Astrocyte (in vitro differentiated cells and primary cell): ENCODE measurements at regions not wholly inside any gene's neighbourhood (a gene's known extent, or its start where the extent isn't known, plus 50 kb on each side); places are given as distances from the start of the nearest gene placed in this dataset.

ENCODE experiments used
- DNase-seq: peaks from one replicate; pipeline ENCODE4 v3.0.0-alpha.2; 2010; ENCODE audit warnings: low read depth
- FAIRE-seq: peaks from 2 replicates; lab custom pipeline; 2011; peaks lifted over from hg19 to GRCh38; lab: Jason Lieb, UNC
- H2AFZ ChIP-seq: 2 replicates; pipeline ENCODE4 v1.6.0; 2012; ENCODE audit warnings: low read depth, low read length, inconsistent platforms
- H3K27ac ChIP-seq: 2 replicates; pipeline ENCODE4 v1.5.1; 2011; ENCODE audit warnings: low read depth, low read length, inconsistent platforms
- H3K27me3 ChIP-seq: 2 replicates; pipeline ENCODE4 v1.6.0; 2011; ENCODE audit warnings: low read length, inconsistent platforms; ENCODE audit not compliant: insufficient read depth
- H3K36me3 ChIP-seq: 2 replicates; pipeline ENCODE4 v1.5.1; 2011; ENCODE audit warnings: low read length, inconsistent platforms; ENCODE audit not compliant: insufficient read depth
- H3K4me1 ChIP-seq: 2 replicates; pipeline ENCODE4 v1.5.1; 2011; ENCODE audit warnings: low read length, inconsistent platforms; ENCODE audit not compliant: insufficient read depth
- H3K4me2 ChIP-seq: 2 replicates; pipeline ENCODE4 v1.6.0; 2012; ENCODE audit warnings: low read length, inconsistent platforms
- H3K4me3 ChIP-seq: 2 replicates; pipeline ENCODE4 v1.5.1; 2011; ENCODE audit warnings: low read depth, mild to moderate bottlenecking, low read length, inconsistent platforms; ENCODE audit not compliant: insufficient read depth
- H3K79me2 ChIP-seq: 2 replicates; pipeline ENCODE4 v1.6.0; 2012; ENCODE audit warnings: mild to moderate bottlenecking, low read length, inconsistent platforms; ENCODE audit not compliant: insufficient read depth
- H3K9ac ChIP-seq: 2 replicates; pipeline ENCODE4 v1.6.0; 2012; ENCODE audit warnings: mild to moderate bottlenecking, low read length, inconsistent platforms
- H3K9me3 ChIP-seq: 2 replicates; pipeline ENCODE4 v1.5.1; 2012; ENCODE audit warnings: low read depth, mild to moderate bottlenecking, low read length, inconsistent platforms; ENCODE audit not compliant: insufficient read depth
- H4K20me1 ChIP-seq: 2 replicates; pipeline ENCODE4 v1.6.0; 2012; ENCODE audit warnings: low read length, inconsistent platforms; ENCODE audit not compliant: insufficient read depth
- H3K27ac Mint-ChIP-seq: one replicate; pipeline ENCODE4 v1.8.0; 2021; ENCODE audit warnings: mild to moderate bottlenecking, mixed read lengths; ENCODE audit not compliant: unreplicated experiment
- H3K27me3 Mint-ChIP-seq: one replicate; pipeline ENCODE4 v1.8.0; 2021; ENCODE audit warnings: low read depth, mixed read lengths; ENCODE audit not compliant: unreplicated experiment
- H3K36me3 Mint-ChIP-seq: one replicate; pipeline ENCODE4 v1.8.0; 2021; ENCODE audit warnings: low read depth, mixed read lengths; ENCODE audit not compliant: unreplicated experiment
- H3K4me1 Mint-ChIP-seq: one replicate; pipeline ENCODE4 v1.8.0; 2021; ENCODE audit warnings: low read depth, mixed read lengths; ENCODE audit not compliant: unreplicated experiment
- H3K4me3 Mint-ChIP-seq: one replicate; pipeline ENCODE4 v1.8.0; 2021; ENCODE audit warnings: mild to moderate bottlenecking, moderate library complexity, mixed read lengths; ENCODE audit not compliant: unreplicated experiment
- H3K9me3 Mint-ChIP-seq: one replicate; pipeline ENCODE4 v1.8.0; 2021; ENCODE audit warnings: mild to moderate bottlenecking, mixed read lengths; ENCODE audit not compliant: unreplicated experiment
- CTCF ChIP-seq: IDR thresholded peaks from 2 replicates; pipeline ENCODE4 v1.5.1; 2011; ENCODE audit warnings: low read depth, mild to moderate bottlenecking, inconsistent platforms, low read length, moderate library complexity; ENCODE audit not compliant: insufficient read depth
- EZH2 ChIP-seq: IDR thresholded peaks from 2 replicates; pipeline ENCODE4 v1.6.1; 2012; ENCODE audit warnings: mild to moderate bottlenecking, low read length, inconsistent platforms; ENCODE audit not compliant: insufficient read depth

- H3K4me2 ChIP-seq, result peak overlapping the region; percentile 34
- H3K79me2 ChIP-seq, result no peaks in the 10 kb centered on the region
- TF ChIP-seq EZH2, result no peak
- no peak for TF ChIP-seq CTCF
- Mint-ChIP-seq H3K4me1 (peaks cover 24% of the 10 kb centered on the region), H3K4me3 (no peak overlapping the region), H3K27ac (peak overlapping the region; percentile 56), H3K36me3 (no peaks in the 10 kb centered on the region), H3K27me3 (no peaks in the 10 kb centered on the region), H3K9me3 (no peaks in the 10 kb centered on the region)
- H3K9ac ChIP-seq, result no peak overlapping the region
- H3K4me3 ChIP-seq, result no peak overlapping the region
- no peaks in the 10 kb centered on the region for H4K20me1 ChIP-seq
- H3K9me3 ChIP-seq, result no peaks in the 10 kb centered on the region
- DNase-seq, result peak; percentile 27
- peaks cover 4% of the 10 kb centered on the region for H3K4me1 ChIP-seq
- no peak overlapping the region for H2AFZ ChIP-seq
- H3K27ac ChIP-seq, result peak overlapping the region; percentile 7
- no peaks in the 10 kb centered on the region for H3K27me3 ChIP-seq
- no peak for FAIRE-seq
- H3K36me3 ChIP-seq, result no peaks in the 10 kb centered on the region
Observed at GRCh38 chr9:7910426-7911020, 110.9 kb upstream of the DMAC1 start.

GRCh38 chr9:7909537-7909936, 110.0 kb upstream of the DMAC1 start:
- no peak for DNase-seq
- no peak overlapping the region for H3K4me3 ChIP-seq
- no peak overlapping the region for H3K9ac ChIP-seq
- Mint-ChIP-seq H3K36me3 (no peaks in the 10 kb centered on the region), H3K27ac (no peak overlapping the region), H3K4me1 (peaks cover 24% of the 10 kb centered on the region), H3K9me3 (no peaks in the 10 kb centered on the region), H3K4me3 (no peak overlapping the region), H3K27me3 (no peaks in the 10 kb centered on the region)
- H3K4me2 ChIP-seq, result no peak overlapping the region
- H3K9me3 ChIP-seq, result no peaks in the 10 kb centered on the region
- no peaks in the 10 kb centered on the region for H3K79me2 ChIP-seq
- H3K27me3 ChIP-seq, result no peaks in the 10 kb centered on the region
- no peak for FAIRE-seq
- no peaks in the 10 kb centered on the region for H3K36me3 ChIP-seq
- peaks cover 4% of the 10 kb centered on the region for H3K4me1 ChIP-seq
- no peak overlapping the region for H2AFZ ChIP-seq
- no peaks in the 10 kb centered on the region for H4K20me1 ChIP-seq
- no peak overlapping the region for H3K27ac ChIP-seq
- TF ChIP-seq EZH2 (no peak), CTCF (no peak)

GRCh38 chr9:7907551-7908337, 108.2 kb upstream of the DMAC1 start:
- Mint-ChIP-seq H3K4me1 (peaks cover 24% of the 10 kb centered on the region), H3K27ac (peak overlapping the region; percentile 42), H3K9me3 (no peaks in the 10 kb centered on the region), H3K4me3 (no peak overlapping the region), H3K27me3 (no peaks in the 10 kb centered on the region), H3K36me3 (no peaks in the 10 kb centered on the region)
- no peak for TF ChIP-seq CTCF
- no peak for TF ChIP-seq EZH2
- no peak for FAIRE-seq
- H3K4me3 ChIP-seq, result no peak overlapping the region
- H3K4me1 ChIP-seq, result peaks cover 4% of the 10 kb centered on the region
- peak overlapping the region; percentile 43 for H3K27ac ChIP-seq
- no peaks in the 10 kb centered on the region for H3K27me3 ChIP-seq
- H3K4me2 ChIP-seq, result no peak overlapping the region
- DNase-seq, result peak; percentile 17
- no peaks in the 10 kb centered on the region for H3K9me3 ChIP-seq
- H3K9ac ChIP-seq, result no peak overlapping the region
- no peak overlapping the region for H2AFZ ChIP-seq
- no peaks in the 10 kb centered on the region for H3K36me3 ChIP-seq
- H3K79me2 ChIP-seq, result no peaks in the 10 kb centered on the region
- no peaks in the 10 kb centered on the region for H4K20me1 ChIP-seq
